DMS53 treated with DMSO at 0.1 percent for 48 hours (cell line): ENCODE measurements at regions not wholly inside any gene's neighbourhood (a gene's known extent, or its start where the extent isn't known, plus 50 kb on each side); places are given as distances from the start of the nearest gene placed in this dataset.
"Not testable (repeated sequence)": the region's sequence is repeated elsewhere in the genome, so short reads cannot be mapped to it uniquely, and the experiment has no call there.

Source experiments
- DNase-seq: peaks from one replicate; lab custom pipeline; 2025; ENCODE audit not compliant: unreplicated experiment; lab: John Stamatoyannopoulos, UW

DNA sequence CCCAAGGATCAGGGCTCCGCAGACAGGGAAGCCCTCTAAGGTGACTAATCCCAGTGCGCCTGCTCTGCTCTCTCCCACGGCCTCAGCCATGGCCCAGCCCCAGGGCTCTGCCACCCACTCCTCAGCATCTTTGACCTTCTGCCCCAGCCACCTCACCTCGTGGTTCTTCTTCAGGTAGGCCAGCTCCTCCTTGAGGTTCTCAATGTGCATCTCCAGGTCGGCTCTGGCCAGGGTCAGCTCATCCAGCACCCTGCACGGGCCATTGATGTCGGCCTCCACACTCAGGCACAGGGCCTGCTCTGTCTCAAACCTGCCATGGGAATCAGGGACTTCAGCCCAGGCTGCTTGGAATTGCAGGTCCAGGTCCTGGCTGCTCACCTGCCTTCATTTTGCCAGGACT is 128.4 kb downstream of the TNFRSF13B start:
- DNase-seq = not testable (repeated sequence)

GRCh38 chr17:16842346-16842745 is 129.6 kb downstream of the TNFRSF13B start:
- DNase-seq = not testable (repeated sequence)

- DNase-seq = not testable (repeated sequence)
Measured at GRCh38 chr17:16841896-16842295, 130.0 kb downstream of the TNFRSF13B start.

GRCh38 chr17:16840219-16840618 is 131.7 kb downstream of the TNFRSF13B start:
- not testable (repeated sequence) for DNase-seq

DNA sequence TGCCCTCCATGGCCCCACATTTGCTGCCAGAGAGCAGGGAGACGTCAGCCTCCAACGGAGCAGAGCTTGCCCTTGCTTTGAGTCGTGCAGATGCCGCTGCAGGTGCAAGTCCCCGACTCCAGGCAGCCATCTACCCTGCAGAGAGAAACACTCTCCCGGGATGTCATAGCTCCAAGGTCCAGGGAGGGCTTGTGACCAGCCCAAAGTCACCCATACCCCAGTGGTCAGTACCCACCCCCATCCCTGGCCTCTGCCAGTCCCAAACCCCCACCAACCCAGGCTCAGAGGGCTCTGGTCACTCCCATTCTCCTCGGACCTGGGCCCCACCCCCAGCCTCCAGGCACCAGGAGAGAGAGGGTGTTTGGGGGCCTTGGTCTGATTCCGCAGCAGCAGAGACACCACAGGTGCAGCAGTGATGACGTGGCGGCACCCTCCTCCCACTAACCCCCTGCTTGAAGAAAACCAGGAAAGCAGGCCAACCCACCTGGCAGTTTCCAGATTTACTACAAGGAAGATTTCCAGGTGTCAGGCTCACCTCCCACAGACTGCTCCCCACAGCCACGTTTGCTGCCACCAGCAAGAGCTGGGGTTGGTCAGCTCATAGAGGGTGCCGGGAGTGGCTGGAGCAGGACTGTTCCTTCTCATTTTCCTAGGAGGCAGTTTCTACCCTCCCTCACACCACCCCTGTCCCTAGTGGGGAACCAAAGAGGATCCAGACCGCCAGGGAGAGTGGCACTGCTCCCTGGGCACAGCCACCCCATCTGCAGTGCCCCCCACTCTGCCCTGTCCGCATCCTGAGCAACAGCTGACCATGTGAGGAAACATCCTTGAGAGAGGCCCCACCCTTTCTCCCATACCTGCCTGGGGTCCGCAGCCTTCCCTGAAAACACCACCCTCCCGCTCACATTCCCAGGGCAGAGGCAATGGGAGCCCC is 132.4 kb downstream of the TNFRSF13B start:
- not testable (repeated sequence) for DNase-seq

GRCh38 chr17:16838795-16839194 is 133.1 kb downstream of the TNFRSF13B start:
- not testable (repeated sequence) for DNase-seq

- DNase-seq = not testable (repeated sequence)
Measured at GRCh38 chr17:16838287-16838686, 133.6 kb downstream of the TNFRSF13B start.

- DNase-seq = not testable (repeated sequence)
Measured at GRCh38 chr17:16837468-16838266, 134.3 kb downstream of the TNFRSF13B start.

- not testable (repeated sequence) for DNase-seq
Measured at GRCh38 chr17:16836315-16836915, 135.5 kb downstream of the TNFRSF13B start.

DNA sequence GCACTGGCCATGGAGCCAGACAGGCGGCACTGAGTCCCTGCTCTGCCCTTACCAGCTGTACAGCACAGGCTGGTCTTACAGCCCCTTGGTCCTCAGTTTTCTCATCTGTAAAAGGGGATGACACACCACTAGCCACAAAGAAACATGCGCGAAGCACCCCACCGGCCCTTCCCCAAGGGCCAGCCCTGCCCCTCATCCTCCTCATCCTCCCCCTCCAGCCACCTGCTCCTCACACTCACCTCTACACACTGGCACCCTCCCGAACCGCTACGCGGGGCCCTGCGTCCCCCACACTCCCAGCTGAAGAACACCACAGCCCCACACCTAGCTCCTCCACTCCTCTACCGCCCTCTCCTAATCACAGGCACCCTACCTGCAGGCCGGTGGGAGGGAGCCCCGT is 138.4 kb downstream of the TNFRSF13B start:
- not testable (repeated sequence) for DNase-seq

DNA sequence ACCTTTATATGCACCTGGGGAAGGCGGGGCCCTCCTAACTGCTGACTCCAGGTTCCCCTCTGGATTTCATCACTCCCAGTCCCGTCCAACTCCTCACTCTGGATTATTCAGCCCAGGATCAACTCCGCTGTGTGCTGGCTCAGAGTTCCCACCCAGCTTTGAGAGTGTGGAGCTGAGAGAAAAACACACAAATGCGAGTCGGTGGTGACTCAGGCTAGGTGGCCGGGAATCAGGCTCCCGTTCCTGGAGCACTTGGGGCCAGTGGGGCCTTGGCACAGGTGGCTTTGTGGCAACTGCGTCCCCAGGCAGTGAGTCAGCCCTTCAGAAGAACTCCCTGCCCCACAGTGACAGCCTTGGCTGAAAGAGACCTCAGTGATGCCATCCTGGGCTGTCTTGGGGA is 139.1 kb downstream of the TNFRSF13B start:
- not testable (repeated sequence) for DNase-seq

DNA sequence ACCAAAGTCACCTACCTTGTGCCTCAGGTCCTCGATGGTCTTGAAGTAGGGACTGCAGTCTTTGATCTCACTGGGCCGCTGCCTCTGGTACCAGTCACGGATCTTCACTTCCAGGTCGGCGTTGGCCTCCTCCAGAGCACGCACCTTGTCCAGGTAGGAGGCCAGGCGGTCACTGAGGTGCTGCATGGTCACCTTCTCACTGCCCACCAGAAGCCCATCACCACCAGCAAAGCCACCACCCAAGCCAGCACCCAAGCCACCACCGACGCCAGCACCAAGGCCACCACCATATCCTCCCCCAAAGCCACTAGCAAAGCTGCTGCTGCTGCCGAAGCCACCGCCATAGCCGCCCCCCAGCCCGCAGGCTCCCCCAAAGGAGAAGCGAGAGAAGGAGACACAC is 139.7 kb downstream of the TNFRSF13B start:
- DNase-seq = not testable (repeated sequence)

GRCh38 chr17:16830770-16831169 is 140.7 kb downstream of the CCDC144A start:
- not testable (repeated sequence) for DNase-seq

DNA sequence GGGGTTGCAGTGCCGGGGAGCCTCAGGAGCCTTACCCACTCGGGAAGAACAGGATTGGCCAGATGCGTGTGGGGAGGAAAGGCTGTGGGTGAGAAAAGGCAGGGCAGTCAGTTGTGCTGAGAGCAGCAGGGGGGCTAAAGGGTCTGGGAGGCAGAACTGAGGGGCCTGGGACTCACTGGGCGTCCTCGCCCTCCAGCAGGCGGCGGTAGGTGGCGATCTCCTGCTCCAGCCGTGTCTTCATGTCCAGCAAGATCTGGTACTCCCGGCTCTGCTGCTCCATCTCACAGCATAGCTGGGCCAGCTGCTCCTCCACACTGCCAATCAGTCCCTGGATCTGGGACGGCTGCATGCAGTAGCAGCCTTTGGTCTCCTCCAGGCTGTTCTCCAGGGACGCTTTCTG is 140.2 kb downstream of the CCDC144A start:
- DNase-seq = not testable (repeated sequence)
